Muscle layer of duodenum (tissue), 2 donors: ENCODE measurements at regions not wholly inside any gene's neighbourhood (a gene's known extent, or its start where the extent isn't known, plus 50 kb on each side); places are given as distances from the start of the nearest gene placed in this dataset.
"Not testable (repeated sequence)": the region's sequence is repeated elsewhere in the genome, so short reads cannot be mapped to it uniquely, and the experiment has no call there.

Experiments used
- H3K27ac ChIP-seq: one replicate; pipeline ENCODE4 v1.7.0; 2013; ENCODE audit warnings: mild to moderate bottlenecking, low read length
- H3K27me3 ChIP-seq: one replicate; pipeline ENCODE4 v1.7.0; 2013; ENCODE audit warnings: low read depth, mild to moderate bottlenecking, control low read depth, low read length
- H3K36me3 ChIP-seq, 2 donors: one replicate each; pipeline ENCODE4 v1.7.0; 2013; ENCODE audit warnings: low read length in 2 of 2, control low read depth in 1 of 2, mild to moderate bottlenecking in 1 of 2; ENCODE audit not compliant: insufficient read depth in 2 of 2, control insufficient read depth in 1 of 2
- H3K4me1 ChIP-seq, 2 donors: one replicate each; pipeline ENCODE4 v1.7.0; 2013; ENCODE audit warnings: low read length in 2 of 2, mild to moderate bottlenecking in 2 of 2, control low read depth in 1 of 2, moderate library complexity in 1 of 2; ENCODE audit not compliant: insufficient read depth in 2 of 2, control insufficient read depth in 1 of 2
- H3K4me3 ChIP-seq, 2 donors: one replicate each; pipeline ENCODE4 v1.7.0; 2013; ENCODE audit warnings: low read length in 2 of 2, low read depth in 1 of 2, mild to moderate bottlenecking in 1 of 2
- H3K9me3 ChIP-seq, 2 donors: one replicate each; pipeline ENCODE4 v1.7.0; 2013; ENCODE audit warnings: low read length in 2 of 2, control low read depth in 1 of 2, mild to moderate bottlenecking in 1 of 2; ENCODE audit not compliant: control insufficient read depth in 1 of 2
- donor health status: healthy.

DNA sequence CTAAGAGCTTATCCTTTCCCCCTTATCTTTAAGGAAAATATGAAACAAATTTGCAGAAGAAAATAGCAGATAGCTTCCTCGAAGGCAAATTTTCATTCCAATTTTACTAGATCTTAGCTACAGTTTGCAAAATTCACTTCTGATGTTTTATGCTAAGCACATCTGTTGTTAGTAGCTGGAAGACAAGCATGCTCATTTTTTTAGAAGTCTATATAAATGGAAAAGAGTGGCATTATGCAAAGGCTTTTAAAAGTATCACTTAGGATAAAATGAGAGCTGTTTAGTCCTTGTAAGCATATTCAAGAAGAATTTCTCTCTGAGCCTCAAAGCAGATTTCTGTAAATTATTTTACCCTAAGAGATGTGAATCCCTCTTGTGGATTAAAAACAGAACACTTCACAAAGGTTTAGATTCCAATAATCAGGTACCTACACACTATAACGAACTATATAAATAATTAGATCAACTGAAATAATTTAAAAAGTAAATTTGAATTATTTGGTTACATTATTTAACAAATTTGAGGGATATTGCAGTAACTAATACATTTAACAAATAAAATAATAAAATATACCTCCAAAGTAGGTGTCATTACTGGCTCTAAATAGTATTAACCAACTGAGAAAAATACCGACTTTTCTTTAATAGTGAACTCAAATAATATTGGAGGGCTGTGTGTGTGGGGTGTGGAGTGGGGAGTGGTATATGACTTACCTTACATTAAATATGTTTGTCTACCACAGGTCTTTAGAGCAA, 307.1 kb downstream of the SEMA3D start:
- Histone ChIP-seq H3K9me3 (peaks cover 0 to 2% of the 10 kb centered on the region in 2 donors), H3K27me3 (no peaks in the 10 kb centered on the region), H3K4me1 (no peaks in the 10 kb centered on the region), H3K4me3 (no peak overlapping the region), H3K27ac (no peak overlapping the region), H3K36me3 (no peaks in the 10 kb centered on the region)

DNA sequence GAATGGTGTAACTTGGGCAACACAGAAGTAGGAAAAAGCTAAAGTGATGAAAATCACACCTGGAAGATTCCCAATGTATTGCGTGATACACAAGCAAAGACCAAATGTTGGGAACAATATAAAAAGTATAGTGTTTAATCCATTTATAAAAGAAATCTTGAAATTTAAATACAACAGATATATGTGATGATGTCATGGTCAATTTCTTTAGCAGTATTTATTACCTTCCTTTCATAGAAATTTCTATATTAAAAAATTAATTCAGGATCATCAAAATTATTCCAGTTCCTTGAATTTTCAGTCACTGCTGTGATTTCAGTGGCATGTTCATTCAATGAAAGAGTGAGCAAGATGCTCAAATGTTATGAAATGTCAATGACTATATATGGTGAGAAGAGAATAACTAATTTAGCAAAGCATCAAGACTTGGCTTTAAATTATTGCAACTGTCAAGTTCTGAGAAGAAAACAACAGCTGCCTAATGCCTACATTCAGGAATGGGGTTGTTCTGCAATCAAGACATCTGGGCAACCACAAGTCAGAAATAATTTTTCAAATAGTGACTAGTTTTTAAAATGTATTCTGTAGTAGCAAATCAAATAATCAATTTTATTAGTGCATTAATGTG, 308.8 kb downstream of the SEMA3D start:
- Histone ChIP-seq H3K9me3 (peaks cover 0 to 2% of the 10 kb centered on the region in 2 donors), H3K27me3 (no peaks in the 10 kb centered on the region), H3K4me1 (no peaks in the 10 kb centered on the region), H3K36me3 (no peaks in the 10 kb centered on the region), H3K27ac (no peak overlapping the region), H3K4me3 (no peak overlapping the region)

- no peak overlapping the region for H3K27ac ChIP-seq
- H3K4me3 ChIP-seq = no peak overlapping the region
- no peaks in the 10 kb centered on the region for H3K27me3 ChIP-seq
- H3K4me1 ChIP-seq = no peaks in the 10 kb centered on the region
- H3K36me3 ChIP-seq = no peaks in the 10 kb centered on the region
- peaks cover 0 to 2% of the 10 kb centered on the region in 2 donors for H3K9me3 ChIP-seq
Measured at GRCh38 chr7:84876061-84876821, 310.6 kb downstream of the SEMA3D start.

DNA sequence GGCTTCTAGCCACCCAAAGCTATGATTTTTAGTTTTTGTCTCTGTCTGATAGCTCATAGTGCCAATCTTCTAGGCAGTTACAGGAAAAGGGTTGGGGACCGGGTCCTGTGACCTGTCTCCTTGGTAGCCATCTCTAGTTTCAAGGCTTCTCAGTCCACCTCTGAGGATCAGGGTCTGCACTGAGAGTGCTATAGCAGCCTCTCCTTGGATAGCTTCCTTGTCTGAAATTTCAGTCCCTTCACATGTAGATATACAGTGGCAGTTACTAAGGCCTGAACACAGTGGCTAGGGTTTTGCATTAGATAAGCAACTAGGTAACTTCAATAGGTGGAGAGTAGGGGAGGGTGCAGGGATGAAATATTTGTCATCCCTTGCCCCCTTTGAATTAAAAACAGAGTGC, 321.3 kb downstream of the SEMA3D start:
- H3K27ac ChIP-seq = no peak overlapping the region
- no peaks in the 10 kb centered on the region for H3K27me3 ChIP-seq
- H3K36me3 ChIP-seq = no peaks in the 10 kb centered on the region
- H3K4me1 ChIP-seq = no peaks in the 10 kb centered on the region
- no peaks in the 10 kb centered on the region for H3K9me3 ChIP-seq
- H3K4me3 ChIP-seq = no peak overlapping the region

DNA sequence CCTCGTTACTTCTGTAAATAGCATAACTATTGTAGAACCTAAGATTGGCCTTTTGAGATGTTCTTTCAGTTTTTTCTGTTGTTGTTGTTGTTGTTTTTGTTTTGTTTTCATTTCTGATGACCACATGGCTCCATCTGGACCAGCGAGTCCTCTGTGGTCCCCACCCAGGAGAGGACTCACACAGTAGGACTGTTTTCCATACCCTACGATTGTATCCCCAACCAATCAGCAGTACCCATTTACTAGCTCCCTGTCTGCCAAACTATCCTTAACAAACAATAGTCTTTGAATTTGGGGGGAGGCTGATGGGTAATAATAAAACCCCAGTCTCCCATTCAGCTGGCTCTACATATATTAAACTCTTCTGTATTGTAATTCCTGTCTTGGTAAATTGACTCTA, 329.5 kb downstream of the SEMA3D start:
- H3K27me3 ChIP-seq = no peaks in the 10 kb centered on the region
- no peaks in the 10 kb centered on the region for H3K36me3 ChIP-seq
- H3K9me3 ChIP-seq = no peaks in the 10 kb centered on the region
- H3K4me3 ChIP-seq = no peak overlapping the region
- H3K27ac ChIP-seq = no peak overlapping the region
- no peaks in the 10 kb centered on the region for H3K4me1 ChIP-seq

- Histone ChIP-seq H3K9me3 (no peaks in the 10 kb centered on the region), H3K4me3 (no peak overlapping the region), H3K27me3 (no peaks in the 10 kb centered on the region), H3K4me1 (no peaks in the 10 kb centered on the region), H3K27ac (no peak overlapping the region), H3K36me3 (no peaks in the 10 kb centered on the region)
Measured at GRCh38 chr7:84855758-84856157, 331.1 kb downstream of the SEMA3D start.

DNA sequence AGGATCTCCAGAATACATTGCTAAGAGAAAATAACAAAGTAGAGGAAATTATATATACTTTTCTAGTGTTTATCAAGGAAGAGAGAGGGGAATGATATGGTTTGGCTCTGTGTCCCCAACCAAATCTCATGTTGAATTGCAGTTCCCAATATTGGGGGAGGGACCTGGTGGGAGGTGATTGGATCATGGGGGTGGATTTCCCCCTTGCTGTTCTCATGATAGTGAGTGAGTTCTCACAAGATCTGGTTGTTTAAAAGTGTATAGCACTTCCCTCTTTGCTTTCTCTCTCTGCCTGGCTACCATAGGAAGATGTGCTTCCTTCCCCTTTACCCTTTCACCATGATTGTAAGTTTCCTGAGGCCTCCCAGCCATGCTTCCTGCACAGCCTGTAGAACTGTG, 337.9 kb downstream of the SEMA3D start:
- not testable (repeated sequence) for H3K27ac ChIP-seq, H3K4me3 ChIP-seq, H3K4me1 ChIP-seq, H3K27me3 ChIP-seq, H3K9me3 ChIP-seq, H3K36me3 ChIP-seq

GRCh38 chr7:84848219-84848973, 338.5 kb downstream of the SEMA3D start:
- H3K4me3 ChIP-seq = no peak overlapping the region
- no peaks in the 10 kb centered on the region for H3K9me3 ChIP-seq
- H3K36me3 ChIP-seq = no peaks in the 10 kb centered on the region
- H3K27ac ChIP-seq = no peak overlapping the region
- H3K4me1 ChIP-seq = no peaks in the 10 kb centered on the region
- H3K27me3 ChIP-seq = no peaks in the 10 kb centered on the region

GRCh38 chr7:84847790-84848189, 339.1 kb downstream of the SEMA3D start:
- Histone ChIP-seq H3K9me3 (no peaks in the 10 kb centered on the region), H3K4me3 (no peak overlapping the region), H3K27me3 (no peaks in the 10 kb centered on the region), H3K36me3 (no peaks in the 10 kb centered on the region), H3K27ac (no peak overlapping the region), H3K4me1 (no peaks in the 10 kb centered on the region)

GRCh38 chr7:84847038-84847437, 339.8 kb downstream of the SEMA3D start:
- H3K27me3 ChIP-seq = no peaks in the 10 kb centered on the region
- H3K9me3 ChIP-seq = no peaks in the 10 kb centered on the region
- no peaks in the 10 kb centered on the region for H3K36me3 ChIP-seq
- no peak overlapping the region for H3K27ac ChIP-seq
- no peak overlapping the region for H3K4me3 ChIP-seq
- H3K4me1 ChIP-seq = no peaks in the 10 kb centered on the region

DNA sequence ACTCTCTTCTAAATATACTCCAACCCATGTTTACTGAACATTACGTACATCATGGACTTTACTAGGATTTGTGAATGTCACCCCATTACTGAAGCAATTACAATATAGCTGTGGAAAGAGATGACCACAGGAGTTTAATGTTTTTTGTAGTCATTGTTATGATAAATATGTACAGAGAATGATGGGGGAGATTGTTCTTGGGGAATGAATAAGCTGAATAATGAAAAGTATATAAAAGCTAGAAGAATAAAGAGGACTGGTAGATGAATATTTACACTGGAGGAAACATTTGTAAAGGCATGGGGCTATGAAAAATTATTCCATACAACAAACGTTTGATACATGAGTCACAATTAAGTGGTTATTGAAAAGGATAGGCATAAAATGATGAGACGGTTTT, 340.9 kb downstream of the SEMA3D start:
- Histone ChIP-seq H3K4me3 (no peak overlapping the region), H3K4me1 (no peaks in the 10 kb centered on the region), H3K9me3 (no peaks in the 10 kb centered on the region), H3K27me3 (no peaks in the 10 kb centered on the region), H3K27ac (no peak overlapping the region), H3K36me3 (no peaks in the 10 kb centered on the region)
